ENCODE measurements at regions not wholly inside any gene's neighbourhood (a gene's known extent, or its start where the extent isn't known, plus 50 kb on each side); places are given as distances from the start of the nearest gene placed in this dataset.

DNA sequence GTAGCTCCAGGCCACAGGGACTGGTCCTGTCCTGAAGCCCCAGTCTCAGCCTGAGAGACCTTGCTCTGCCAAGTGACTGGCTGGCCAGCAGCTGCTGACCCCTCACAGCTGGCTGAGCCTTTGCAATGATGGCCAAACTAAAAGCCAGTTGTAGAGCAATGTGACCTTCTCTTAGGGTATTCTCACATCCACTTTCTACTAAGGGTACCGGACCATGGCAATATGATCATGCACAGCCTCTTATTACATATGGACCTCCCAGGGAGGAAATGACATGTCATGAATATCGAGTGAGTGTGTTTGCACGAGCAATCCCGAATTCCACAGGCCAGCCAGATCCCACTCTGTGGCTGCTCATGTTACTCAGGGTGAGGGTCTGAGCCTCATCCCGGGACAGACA lies 213.9 kb downstream of the VAPA start:
- H3K4me3 ChIP-seq (ENCODE audit: insufficient read depth, low read depth, low read length), result no peak overlapping the region
- no peaks in the 10 kb centered on the region for H3K9me3 ChIP-seq (ENCODE audit: insufficient read depth, low read depth, low read length)
- H3K79me2 ChIP-seq (ENCODE audit: insufficient read depth, low read length), result no peaks in the 10 kb centered on the region
- no peaks in the 10 kb centered on the region for H3K9me3 Mint-ChIP-seq (ENCODE audit: unreplicated experiment)
- no peak overlapping the region for H2AFZ ChIP-seq (ENCODE audit: low read depth, low read length)
- peaks cover 3% of the 10 kb centered on the region for H3K27me3 ChIP-seq (ENCODE audit: insufficient read depth, low read length)
- peaks cover 5% of the 10 kb centered on the region for H3K4me1 Mint-ChIP-seq (ENCODE audit: low read depth, unreplicated experiment)
- H3K4me3 Mint-ChIP-seq (ENCODE audit: unreplicated experiment), result no peak overlapping the region
- H3K36me3 ChIP-seq (ENCODE audit: insufficient read depth, low read length), result no peaks in the 10 kb centered on the region
- H3K27me3 Mint-ChIP-seq (ENCODE audit: low read depth, unreplicated experiment), result peaks cover 36% of the 10 kb centered on the region
- no peak overlapping the region for H3K9ac ChIP-seq (ENCODE audit: low read length)
- DNase-seq (ENCODE audit: low read depth) (no peak), FAIRE-seq (no peak)
- no peaks in the 10 kb centered on the region for H3K36me3 Mint-ChIP-seq (ENCODE audit: low read depth, unreplicated experiment)
- peaks cover 11% of the 10 kb centered on the region for H3K4me1 ChIP-seq (ENCODE audit: insufficient read depth, low read length)
- H3K4me2 ChIP-seq (ENCODE audit: low read length), result no peak overlapping the region
- H3K27ac ChIP-seq (ENCODE audit: low read depth, low read length), result no peak overlapping the region
- TF ChIP-seq, protein P1, sequence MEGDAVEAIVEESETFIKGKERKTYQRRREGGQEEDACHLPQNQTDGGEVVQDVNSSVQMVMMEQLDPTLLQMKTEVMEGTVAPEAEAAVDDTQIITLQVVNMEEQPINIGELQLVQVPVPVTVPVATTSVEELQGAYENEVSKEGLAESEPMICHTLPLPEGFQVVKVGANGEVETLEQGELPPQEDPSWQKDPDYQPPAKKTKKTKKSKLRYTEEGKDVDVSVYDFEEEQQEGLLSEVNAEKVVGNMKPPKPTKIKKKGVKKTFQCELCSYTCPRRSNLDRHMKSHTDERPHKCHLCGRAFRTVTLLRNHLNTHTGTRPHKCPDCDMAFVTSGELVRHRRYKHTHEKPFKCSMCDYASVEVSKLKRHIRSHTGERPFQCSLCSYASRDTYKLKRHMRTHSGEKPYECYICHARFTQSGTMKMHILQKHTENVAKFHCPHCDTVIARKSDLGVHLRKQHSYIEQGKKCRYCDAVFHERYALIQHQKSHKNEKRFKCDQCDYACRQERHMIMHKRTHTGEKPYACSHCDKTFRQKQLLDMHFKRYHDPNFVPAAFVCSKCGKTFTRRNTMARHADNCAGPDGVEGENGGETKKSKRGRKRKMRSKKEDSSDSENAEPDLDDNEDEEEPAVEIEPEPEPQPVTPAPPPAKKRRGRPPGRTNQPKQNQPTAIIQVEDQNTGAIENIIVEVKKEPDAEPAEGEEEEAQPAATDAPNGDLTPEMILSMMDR (IDR thresholded peaks at IDR 0.05; ENCODE audit: insufficient read depth, low read depth, low read length), result no peak
- TF ChIP-seq EZH2 (IDR thresholded peaks at IDR 0.05; ENCODE audit: insufficient read depth, low read length), result no peak
- no peaks in the 10 kb centered on the region for H4K20me1 ChIP-seq (ENCODE audit: insufficient read depth, low read length)
- no peak overlapping the region for H3K27ac Mint-ChIP-seq (ENCODE audit: unreplicated experiment)

DNA sequence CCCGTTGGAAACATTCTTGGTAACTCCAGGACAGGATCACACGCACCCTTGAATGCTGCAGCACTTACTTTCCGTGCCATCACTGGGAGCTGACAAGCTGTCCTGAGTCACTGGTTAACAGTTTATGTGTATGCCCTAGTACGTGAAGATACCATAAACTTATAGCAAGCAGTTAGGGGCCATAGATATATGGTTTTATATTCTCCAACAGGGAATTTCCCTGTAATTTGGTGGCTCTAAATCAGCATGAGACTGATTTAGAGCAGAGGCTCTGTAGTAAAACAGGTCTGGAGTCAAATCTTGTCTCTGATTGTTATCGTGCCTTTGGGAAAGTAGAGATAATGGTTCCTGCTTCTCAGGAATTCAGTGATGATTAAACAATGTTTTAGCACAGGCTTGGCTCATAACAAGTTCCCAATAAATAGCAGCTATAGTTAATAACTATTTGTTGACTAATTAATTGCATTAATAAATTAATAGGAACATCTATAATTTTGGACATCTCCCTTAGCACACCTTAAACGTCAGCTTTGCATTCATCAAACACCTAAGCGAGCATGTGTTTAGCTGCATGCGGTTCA lies 215.2 kb downstream of the VAPA start:
- H3K36me3 Mint-ChIP-seq (ENCODE audit: low read depth, unreplicated experiment), result no peaks in the 10 kb centered on the region
- no peak overlapping the region for H3K4me3 Mint-ChIP-seq (ENCODE audit: unreplicated experiment)
- peaks cover 39% of the 10 kb centered on the region for H3K27me3 Mint-ChIP-seq (ENCODE audit: low read depth, unreplicated experiment)
- no peak overlapping the region for H3K9ac ChIP-seq (ENCODE audit: low read length)
- H3K9me3 ChIP-seq (ENCODE audit: insufficient read depth, low read depth, low read length), result no peaks in the 10 kb centered on the region
- peaks cover 3% of the 10 kb centered on the region for H3K27me3 ChIP-seq (ENCODE audit: insufficient read depth, low read length)
- no peaks in the 10 kb centered on the region for H4K20me1 ChIP-seq (ENCODE audit: insufficient read depth, low read length)
- H3K4me1 ChIP-seq (ENCODE audit: insufficient read depth, low read length), result peaks cover 2% of the 10 kb centered on the region
- DNase-seq (ENCODE audit: low read depth) (no peak), FAIRE-seq (no peak)
- TF ChIP-seq, protein P1 (IDR thresholded peaks at IDR 0.05; ENCODE audit: insufficient read depth, low read depth, low read length), result no peak
- no peak for TF ChIP-seq EZH2 (IDR thresholded peaks at IDR 0.05; ENCODE audit: insufficient read depth, low read length)
- no peak overlapping the region for H3K27ac ChIP-seq (ENCODE audit: low read depth, low read length)
- no peaks in the 10 kb centered on the region for H3K9me3 Mint-ChIP-seq (ENCODE audit: unreplicated experiment)
- no peak overlapping the region for H3K4me2 ChIP-seq (ENCODE audit: low read length)
- no peaks in the 10 kb centered on the region for H3K36me3 ChIP-seq (ENCODE audit: insufficient read depth, low read length)
- no peak overlapping the region for H2AFZ ChIP-seq (ENCODE audit: low read depth, low read length)
- H3K27ac Mint-ChIP-seq (ENCODE audit: unreplicated experiment), result no peak overlapping the region
- H3K4me1 Mint-ChIP-seq (ENCODE audit: low read depth, unreplicated experiment), result peaks cover 6% of the 10 kb centered on the region
- H3K4me3 ChIP-seq (ENCODE audit: insufficient read depth, low read depth, low read length), result no peak overlapping the region
- H3K79me2 ChIP-seq (ENCODE audit: insufficient read depth, low read length), result no peaks in the 10 kb centered on the region

DNA sequence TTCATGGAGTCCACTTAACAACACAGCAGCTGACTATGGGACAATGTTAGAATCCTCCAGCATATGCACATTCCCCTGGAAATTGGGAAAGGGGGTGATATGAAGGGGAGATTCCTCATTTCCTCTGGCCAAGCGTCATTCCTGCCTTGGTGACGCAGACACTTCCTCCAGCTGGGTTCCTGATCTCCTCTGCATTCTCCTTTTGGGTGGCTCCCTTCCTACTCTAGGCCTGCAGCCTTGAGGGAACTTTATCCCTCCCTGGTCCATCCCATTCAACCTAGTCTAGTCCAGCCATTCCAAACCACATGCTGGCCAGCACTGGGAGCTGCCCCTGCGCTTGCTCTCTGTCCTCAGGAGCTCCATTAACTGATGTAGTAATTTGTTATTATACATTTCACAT lies 216.8 kb downstream of the VAPA start:
- no peaks in the 10 kb centered on the region for H3K36me3 ChIP-seq (ENCODE audit: insufficient read depth, low read length)
- H3K27me3 ChIP-seq (ENCODE audit: insufficient read depth, low read length), result peaks cover 3% of the 10 kb centered on the region
- no peaks in the 10 kb centered on the region for H3K9me3 ChIP-seq (ENCODE audit: insufficient read depth, low read depth, low read length)
- no peak overlapping the region for H3K4me2 ChIP-seq (ENCODE audit: low read length)
- H3K27ac ChIP-seq (ENCODE audit: low read depth, low read length), result no peak overlapping the region
- no peak overlapping the region for H3K27ac Mint-ChIP-seq (ENCODE audit: unreplicated experiment)
- peaks cover 4% of the 10 kb centered on the region for H3K4me1 ChIP-seq (ENCODE audit: insufficient read depth, low read length)
- H4K20me1 ChIP-seq (ENCODE audit: insufficient read depth, low read length), result no peaks in the 10 kb centered on the region
- TF ChIP-seq, protein P1 (IDR thresholded peaks at IDR 0.05; ENCODE audit: insufficient read depth, low read depth, low read length), result no peak
- no peak for TF ChIP-seq EZH2 (IDR thresholded peaks at IDR 0.05; ENCODE audit: insufficient read depth, low read length)
- no peak overlapping the region for H3K4me3 ChIP-seq (ENCODE audit: insufficient read depth, low read depth, low read length)
- H3K9me3 Mint-ChIP-seq (ENCODE audit: unreplicated experiment), result peaks cover 2% of the 10 kb centered on the region
- H2AFZ ChIP-seq (ENCODE audit: low read depth, low read length), result no peak overlapping the region
- no peak overlapping the region for H3K4me3 Mint-ChIP-seq (ENCODE audit: unreplicated experiment)
- peaks cover 6% of the 10 kb centered on the region for H3K4me1 Mint-ChIP-seq (ENCODE audit: low read depth, unreplicated experiment)
- no peaks in the 10 kb centered on the region for H3K79me2 ChIP-seq (ENCODE audit: insufficient read depth, low read length)
- peaks cover 40% of the 10 kb centered on the region for H3K27me3 Mint-ChIP-seq (ENCODE audit: low read depth, unreplicated experiment)
- H3K9ac ChIP-seq (ENCODE audit: low read length), result no peak overlapping the region
- FAIRE-seq (no peak), DNase-seq (ENCODE audit: low read depth) (no peak)
- no peaks in the 10 kb centered on the region for H3K36me3 Mint-ChIP-seq (ENCODE audit: low read depth, unreplicated experiment)

All from astrocyte (in vitro differentiated cells and primary cell).